ENCODE measurements at regions not wholly inside any gene's neighbourhood (a gene's known extent, or its start where the extent isn't known, plus 50 kb on each side); places are given as distances from the start of the nearest gene placed in this dataset.

- Histone ChIP-seq H3K9me3 (peaks cover 0 to 4% of the 10 kb centered on the region in 2 donors), H3K27ac (no peak overlapping the region), H3K36me3 (no peaks in the 10 kb centered on the region), H3K4me1 (ENCODE audit: insufficient read depth) (no peaks in the 10 kb centered on the region), H3K4me3 (no peak overlapping the region), H3K27me3 (no peaks in the 10 kb centered on the region)
- 87 to 92% (median 89%) methylated on average over 21 of the region's 21 CpGs for WGBS, 3 donors
- intact Hi-C loops (cut with DNase I), result no loop called here
- DNase-seq, result no peak
- no peak for TF ChIP-seq CTCF (IDR thresholded peaks at IDR 0.05)
- no peak for TF ChIP-seq POLR2A (IDR thresholded peaks at IDR 0.05)
- TF ChIP-seq EP300 (IDR thresholded peaks at IDR 0.05), result no peak
These were observed 96.6 kb upstream of the ADRA2C start for GRCh38 chr4:3669553-3669949.

DNA sequence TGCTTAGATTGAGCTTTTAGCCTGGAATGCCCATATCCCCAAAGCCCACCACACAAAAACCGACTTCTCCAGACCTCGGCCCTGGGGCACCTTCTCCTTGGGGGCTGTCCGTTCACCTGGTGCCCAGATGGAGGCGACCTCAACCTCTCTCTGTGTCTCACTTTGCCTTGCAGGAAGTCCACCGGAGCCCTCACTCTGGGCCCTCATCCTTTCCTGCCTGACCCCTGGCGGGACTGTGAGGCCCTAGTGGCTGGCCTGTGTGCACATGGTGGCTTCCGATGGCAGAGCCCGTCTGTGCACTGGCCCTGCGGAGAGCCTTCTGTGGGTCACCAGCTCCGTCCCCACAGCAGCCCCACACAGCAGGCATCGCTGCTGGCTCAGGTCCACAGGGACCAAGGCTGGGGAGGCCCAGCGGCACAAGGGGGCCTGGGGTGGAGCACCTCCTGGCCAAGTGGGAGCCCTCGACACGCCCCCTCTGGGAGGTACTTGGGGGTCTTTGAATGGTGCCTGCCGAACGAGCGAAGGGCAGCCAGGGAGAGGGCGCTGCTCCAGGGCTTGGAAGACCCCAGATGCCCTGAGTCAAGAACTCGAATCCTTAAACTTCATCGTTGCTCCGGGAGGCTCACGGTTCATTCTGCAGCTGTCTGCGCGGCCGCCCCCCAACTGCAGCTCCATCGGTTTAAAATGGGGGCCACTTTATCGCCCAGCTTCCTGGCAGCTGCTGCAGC is 97.2 kb upstream of the ADRA2C start:
- DNase-seq, result no peak
- WGBS, 3 donors, result 84 to 93% (median 90%) methylated on average over 21 to 27 of the region's 27 CpGs
- Histone ChIP-seq H3K9me3 (peaks cover 0 to 4% of the 10 kb centered on the region in 2 donors), H3K27ac (no peak overlapping the region), H3K4me3 (no peak overlapping the region), H3K4me1 (ENCODE audit: insufficient read depth) (no peaks in the 10 kb centered on the region), H3K36me3 (no peaks in the 10 kb centered on the region), H3K27me3 (no peaks in the 10 kb centered on the region)
- intact Hi-C loops (cut with DNase I), result no loop called here
- TF ChIP-seq POLR2A (IDR thresholded peaks at IDR 0.05) (no peak), EP300 (IDR thresholded peaks at IDR 0.05) (no peak), CTCF (IDR thresholded peaks at IDR 0.05) (no peak)

DNA sequence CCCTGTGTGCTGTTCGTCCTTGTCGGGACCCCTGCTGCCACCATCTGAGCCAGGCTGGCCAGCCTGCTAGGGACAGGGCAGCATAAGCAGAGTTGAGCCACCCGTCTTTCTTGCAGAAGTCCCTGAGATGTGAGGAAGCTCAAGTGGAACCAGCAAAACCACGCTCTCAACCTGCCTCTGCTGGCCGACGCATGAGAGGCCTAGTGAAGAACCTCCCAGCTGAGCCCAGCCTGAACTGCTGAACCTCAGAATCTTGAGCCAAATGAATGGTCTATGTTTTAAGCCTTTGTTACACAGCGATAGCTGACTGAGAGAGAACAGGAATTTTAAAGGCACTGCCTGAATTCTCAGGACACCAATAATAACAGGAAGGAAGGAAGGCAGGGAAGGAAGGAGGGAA is 98.9 kb upstream of the ADRA2C start:
- TF ChIP-seq EP300 (IDR thresholded peaks at IDR 0.05) (no peak), CTCF (IDR thresholded peaks at IDR 0.05) (no peak), POLR2A (IDR thresholded peaks at IDR 0.05) (no peak)

GRCh38 chr4:3666263-3666662 is 99.9 kb upstream of the ADRA2C start:
- WGBS, 3 donors, result 93 to 97% (median 95%) methylated on average over 6 of the region's 6 CpGs
- intact Hi-C loops (cut with DNase I), result no loop called here

More for the DNA sequence above, 98.9 kb upstream of the ADRA2C start:
- no peaks in the 10 kb centered on the region for H3K4me1 ChIP-seq (ENCODE audit: insufficient read depth)
- no peaks in the 10 kb centered on the region for H3K27me3 ChIP-seq
- no peaks in the 10 kb centered on the region for H3K36me3 ChIP-seq
- H3K4me3 ChIP-seq, result no peak overlapping the region
- peaks cover 0 to 4% of the 10 kb centered on the region in 2 donors for H3K9me3 ChIP-seq
- no peak overlapping the region for H3K27ac ChIP-seq
- WGBS, 3 donors, result 80 to 95% (median 83%) methylated on average over 7 of the region's 7 CpGs
- intact Hi-C loops (cut with DNase I), result no loop called here
- DNase-seq, result no peak

More at GRCh38 chr4:3666263-3666662, 99.9 kb upstream of the ADRA2C start:
- TF ChIP-seq EP300 (IDR thresholded peaks at IDR 0.05) (no peak), POLR2A (IDR thresholded peaks at IDR 0.05) (no peak), CTCF (IDR thresholded peaks at IDR 0.05) (no peak)
- no peaks in the 10 kb centered on the region for H3K27me3 ChIP-seq
- H3K4me1 ChIP-seq (ENCODE audit: insufficient read depth), result no peaks in the 10 kb centered on the region
- H3K27ac ChIP-seq, result no peak overlapping the region
- H3K9me3 ChIP-seq, result peaks cover 0 to 4% of the 10 kb centered on the region in 2 donors
- H3K36me3 ChIP-seq, result no peaks in the 10 kb centered on the region
- no peak for DNase-seq
- H3K4me3 ChIP-seq, result no peak overlapping the region

All from ovary (tissue), 7 donors.